HG03575 (cell line): ENCODE measurements at regions not wholly inside any gene's neighbourhood (a gene's known extent, or its start where the extent isn't known, plus 50 kb on each side); places are given as distances from the start of the nearest gene placed in this dataset.

Experiments
- ATAC-seq: cut with Tn5 transposase; IDR thresholded peaks from one replicate; pipeline ENCODE4 v1.9.1; 2021; ENCODE audit not compliant: unreplicated experiment, insufficient number of reproducible peaks, low FRiP score; ENCODE audit errors: extremely low read depth

DNA sequence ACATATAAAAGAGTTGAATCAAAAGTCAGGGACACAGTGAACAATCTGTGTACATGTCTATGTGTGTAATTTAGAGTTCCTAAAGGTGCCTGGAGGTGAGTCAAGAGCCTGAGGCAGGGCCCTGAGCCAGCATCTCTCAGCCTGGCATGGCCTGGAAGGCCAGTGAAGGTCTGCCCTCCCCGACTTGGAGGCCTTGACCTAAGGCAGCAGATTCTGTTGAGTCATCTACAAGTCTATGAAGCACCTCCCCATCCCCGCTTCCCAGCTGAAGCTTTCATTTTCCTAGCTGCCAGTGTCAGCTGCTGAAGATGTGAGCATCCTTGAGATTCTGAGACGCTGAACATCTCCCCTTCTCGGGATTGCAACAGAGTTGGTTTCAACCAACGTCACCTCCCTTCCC, 583.9 kb downstream of the BCOR start:
- ATAC-seq = no peak

DNA sequence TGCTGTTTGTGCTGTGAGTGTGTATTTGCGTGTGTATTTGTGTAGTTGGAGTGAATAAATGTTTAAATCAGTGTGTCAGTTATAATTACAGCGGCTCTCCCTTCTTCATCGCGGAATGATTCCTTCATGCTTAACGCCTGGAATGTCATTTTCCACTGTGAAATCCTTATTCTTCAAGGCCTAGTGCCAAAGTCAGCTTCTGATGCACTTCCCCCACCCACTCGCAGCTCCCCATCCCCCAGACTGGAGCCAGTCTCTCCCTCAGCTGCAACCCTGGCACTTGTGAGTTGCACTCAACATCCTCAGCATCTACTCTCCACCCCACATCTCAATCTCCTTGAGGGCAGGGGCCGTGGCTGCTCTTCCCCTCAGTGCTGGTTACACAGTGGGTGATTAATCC, 583.0 kb downstream of the BCOR start:
- ATAC-seq = no peak

- ATAC-seq = no peak
These were observed 581.3 kb downstream of the BCOR start for GRCh38 chrX:39516427-39516841.

DNA sequence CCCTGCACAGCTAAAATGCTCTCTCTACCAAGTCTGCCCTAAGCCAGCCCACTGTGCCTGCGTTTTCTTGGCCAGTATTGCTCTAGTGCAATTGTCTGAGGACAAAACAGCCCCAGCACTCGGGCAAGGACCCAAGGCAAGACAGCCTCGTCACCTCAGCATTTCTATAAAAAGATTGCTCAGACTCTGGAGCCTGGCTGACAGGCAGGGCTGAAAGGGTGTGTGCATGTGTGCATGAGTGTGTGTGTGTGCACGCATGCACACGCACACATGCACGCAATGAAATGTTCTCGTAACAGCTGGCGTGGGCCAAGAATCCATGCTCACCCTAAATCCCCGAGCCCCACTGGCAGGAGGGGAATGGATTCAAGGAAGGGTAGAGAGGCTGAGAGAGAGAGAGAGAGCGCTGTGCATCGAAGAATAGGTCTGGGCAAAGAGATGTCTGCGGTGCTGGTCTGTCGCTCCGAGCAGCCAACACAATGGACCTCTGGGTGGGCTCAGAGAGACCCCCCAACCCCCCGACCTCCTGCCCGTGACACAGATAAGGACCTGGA, 579.2 kb downstream of the BCOR start:
- ATAC-seq = no peak

DNA sequence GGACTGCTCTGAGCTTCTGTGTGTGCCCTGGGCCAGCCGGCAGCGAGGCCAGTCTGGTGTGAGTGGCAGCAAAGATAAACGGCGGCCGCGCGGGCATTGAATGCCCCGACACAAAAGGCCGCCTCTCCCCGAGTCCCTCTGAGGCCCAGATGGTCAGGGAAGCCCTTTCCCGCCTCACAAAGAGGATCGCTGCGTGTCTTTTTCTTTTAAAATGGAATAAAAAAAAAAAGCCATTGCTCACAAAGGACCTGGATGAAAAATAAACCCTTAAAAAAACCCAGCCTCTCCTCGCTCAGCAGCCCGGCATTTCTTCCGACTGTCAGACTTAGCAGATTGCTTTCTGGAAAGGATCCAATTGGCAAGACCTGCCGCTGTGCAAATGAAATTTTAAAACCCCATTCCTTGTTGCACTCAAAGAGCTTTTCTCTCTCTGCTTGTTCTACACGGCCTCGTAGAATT, 578.7 kb downstream of the BCOR start:
- no peak for ATAC-seq

GRCh38 chrX:39519566-39520301, 578.0 kb downstream of the BCOR start:
- ATAC-seq = no peak

DNA sequence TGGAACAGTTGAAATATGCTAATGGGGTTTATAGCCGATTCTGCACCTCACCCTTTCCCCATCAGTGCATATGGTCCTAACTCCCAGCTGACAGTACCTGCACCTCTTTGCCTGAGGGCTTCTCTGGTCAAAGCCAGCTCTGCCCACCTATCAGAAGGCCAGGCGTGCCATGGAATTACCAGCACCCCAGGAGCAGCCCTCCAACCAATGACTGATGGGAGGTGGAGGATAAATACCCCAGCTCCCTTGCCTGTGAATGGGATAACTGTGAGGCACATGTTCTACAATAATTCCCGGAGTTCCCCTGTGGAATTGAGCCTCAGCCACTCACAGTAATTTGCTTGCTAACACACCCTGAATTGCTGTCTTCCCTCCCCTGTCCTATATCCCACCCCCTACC, 572.0 kb downstream of the BCOR start:
- no peak for ATAC-seq

DNA sequence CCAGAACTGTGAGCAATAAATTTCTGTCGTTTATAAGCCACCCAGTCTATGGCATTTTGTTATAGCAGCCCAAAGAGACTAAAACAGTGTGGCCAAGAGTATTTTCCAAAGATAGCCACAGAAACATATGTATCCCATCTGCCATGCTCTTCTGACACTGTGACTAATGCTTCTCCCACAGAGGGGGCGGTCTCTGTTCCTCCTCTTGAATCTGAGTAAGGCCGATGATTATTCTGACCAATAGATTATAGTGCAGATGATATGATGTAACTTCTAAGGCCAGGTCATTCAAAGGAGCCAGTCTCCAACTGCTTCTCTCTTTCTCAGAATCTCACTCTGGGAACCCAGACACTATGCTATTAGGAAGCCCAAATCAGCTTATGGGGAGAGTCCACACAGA, 570.7 kb downstream of the BCOR start:
- ATAC-seq = no peak

DNA sequence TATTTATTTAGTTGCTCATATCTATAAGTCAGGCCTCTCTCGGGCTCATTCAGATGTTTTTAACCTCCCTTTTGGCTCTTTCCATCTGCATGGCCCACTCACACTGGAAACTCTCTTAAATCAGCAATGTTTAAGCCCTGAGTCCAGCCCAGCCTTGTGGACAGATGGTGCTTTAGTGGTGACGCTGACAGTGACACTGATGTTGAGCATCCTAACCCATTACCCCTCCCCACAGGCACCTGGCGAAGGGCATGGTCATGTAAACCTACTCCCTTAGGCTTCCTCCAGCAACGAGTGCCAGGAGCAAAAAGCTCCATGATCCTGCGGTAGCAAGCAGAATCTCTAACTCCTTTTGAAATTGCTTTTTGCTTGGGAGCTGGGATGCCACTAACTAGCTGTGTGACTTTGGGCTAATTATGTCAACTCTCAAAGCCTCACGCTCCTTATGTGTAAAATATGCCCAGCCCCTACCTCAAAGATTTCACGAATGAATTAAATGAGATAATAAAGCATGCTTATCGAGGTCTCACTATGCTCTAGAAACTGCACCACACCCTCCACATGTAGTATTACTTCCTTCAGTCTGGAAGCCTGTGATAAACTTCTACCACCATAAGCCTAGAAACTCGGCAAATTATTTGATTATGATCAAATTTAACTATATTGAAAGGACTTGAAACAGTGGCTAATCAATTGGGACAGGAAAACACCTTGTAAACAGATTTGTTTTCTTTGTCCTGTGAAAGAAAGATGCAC, 569.4 kb downstream of the BCOR start:
- no peak for ATAC-seq

GRCh38 chrX:39532761-39533160, 565.0 kb downstream of the BCOR start:
- ATAC-seq = no peak

DNA sequence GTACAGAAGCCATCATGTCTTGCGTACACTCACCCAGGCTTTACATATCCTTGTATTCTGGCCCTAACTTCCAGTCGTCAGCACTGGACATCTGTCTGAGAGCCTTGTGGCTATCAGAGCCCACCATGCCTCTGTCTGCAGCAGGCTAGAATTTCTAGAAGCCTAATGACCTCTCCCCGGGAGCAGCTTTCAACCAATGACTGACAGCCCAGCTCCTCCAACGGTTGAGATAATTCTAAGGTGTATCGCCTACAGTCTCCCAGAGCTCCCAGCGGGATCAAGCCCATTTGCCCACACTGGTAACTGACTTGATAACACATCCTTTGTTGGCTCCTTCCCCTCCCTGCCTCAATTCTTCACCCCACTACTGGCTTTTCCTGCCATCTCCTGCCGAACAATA, 562.8 kb downstream of the BCOR start:
- ATAC-seq = no peak

DNA sequence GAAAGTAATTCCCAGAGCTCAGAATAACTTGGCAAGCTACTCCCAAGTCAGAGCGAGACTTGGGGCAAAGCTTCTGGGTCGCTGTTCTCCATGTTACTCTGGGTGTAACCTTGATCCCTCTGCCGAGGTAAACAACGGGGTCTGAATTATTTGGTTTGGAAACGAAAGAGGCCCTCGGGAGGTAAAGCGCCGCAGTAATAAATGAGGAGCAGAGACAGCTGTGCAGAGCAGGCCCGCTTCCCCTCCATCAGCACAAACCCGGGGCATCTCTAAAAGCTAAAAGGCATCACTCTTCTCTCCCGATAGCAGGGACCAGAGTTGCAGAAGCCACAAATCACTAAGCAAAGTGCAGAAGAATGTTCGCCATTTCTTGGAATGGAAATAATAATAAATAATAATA, 561.5 kb downstream of the BCOR start:
- no peak for ATAC-seq

GRCh38 chrX:39541881-39542280, 555.9 kb downstream of the BCOR start:
- no peak for ATAC-seq

GRCh38 chrX:39542316-39542715, 555.4 kb downstream of the BCOR start:
- no peak for ATAC-seq

- ATAC-seq = no peak
These were observed 546.9 kb downstream of the BCOR start for GRCh38 chrX:39550795-39551361.

DNA sequence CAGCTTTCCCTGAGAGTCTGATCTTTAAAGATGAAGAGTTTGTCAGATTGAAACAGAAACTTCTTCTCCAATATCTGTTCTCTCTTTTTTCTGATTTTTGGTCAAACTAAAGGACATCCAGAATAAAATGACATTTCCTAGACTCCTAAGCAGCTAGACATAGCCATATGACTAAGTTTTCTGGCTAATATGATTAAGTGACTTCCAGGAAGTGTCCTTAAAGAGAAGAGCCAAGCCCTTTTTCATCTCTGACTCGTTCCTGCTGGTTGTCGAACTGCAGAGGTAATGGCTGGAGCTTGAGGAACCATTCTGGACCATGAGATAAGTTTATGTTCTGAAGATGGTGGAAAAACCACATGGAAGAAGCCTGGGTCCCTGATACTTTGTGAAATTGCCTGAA, 546.0 kb downstream of the BCOR start:
- no peak for ATAC-seq

DNA sequence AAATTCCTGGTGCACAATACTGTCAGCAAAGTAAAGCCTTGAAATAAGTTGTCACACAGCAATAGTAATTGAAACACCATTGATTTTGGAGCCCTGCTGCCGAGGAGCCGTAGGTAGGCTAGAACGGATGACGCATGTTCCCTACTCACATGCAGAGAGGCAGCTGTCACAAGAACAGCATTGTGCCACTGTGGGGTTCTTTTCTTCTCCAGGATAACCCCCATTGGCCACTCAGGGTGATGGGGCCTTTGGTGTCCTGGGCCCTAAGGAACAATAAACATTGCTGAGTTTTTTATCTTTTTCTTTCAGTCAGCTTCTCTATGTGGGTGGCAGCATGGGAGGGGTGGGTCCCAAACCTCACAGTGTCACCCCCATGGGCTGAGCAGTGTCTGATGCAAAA, 542.3 kb downstream of the BCOR start:
- no peak for ATAC-seq

DNA sequence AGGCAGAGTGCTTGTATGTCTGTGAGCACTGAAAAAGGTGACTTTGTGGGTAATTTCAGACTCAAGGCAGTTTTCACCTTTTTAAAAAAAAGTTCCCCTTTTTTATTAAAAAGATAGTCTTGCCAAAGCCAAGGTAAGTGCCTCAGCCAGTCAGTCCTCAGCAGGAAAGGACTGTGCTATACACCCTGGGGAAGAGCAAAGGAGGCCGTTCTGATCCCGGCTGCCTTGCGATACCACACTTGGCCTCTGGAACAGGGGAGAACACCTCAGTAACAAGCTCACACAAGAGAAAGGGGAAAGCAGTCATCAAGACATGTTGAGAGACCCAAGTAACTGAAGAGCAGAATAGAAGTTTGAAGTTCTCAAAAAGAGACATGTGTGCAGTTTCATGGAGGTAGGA, 541.7 kb downstream of the BCOR start:
- ATAC-seq = no peak

GRCh38 chrX:39559229-39559628, 538.5 kb downstream of the BCOR start:
- ATAC-seq = no peak

- no peak for ATAC-seq
These were observed 537.5 kb downstream of the BCOR start for GRCh38 chrX:39560271-39560670.
